H1 (cell line): ENCODE measurements at regions not wholly inside any gene's neighbourhood (a gene's known extent, or its start where the extent isn't known, plus 50 kb on each side); places are given as distances from the start of the nearest gene placed in this dataset.

Source experiments
- POLR2AphosphoS5 ChIP-seq: IDR thresholded peaks from 2 replicates; pipeline ENCODE4 v1.6.1; 2011; ENCODE audit warnings: low read depth, low read length
- TF ChIP-seq, protein P1 (sequence below): fragments of 300-600 bp; sonication (generic); IDR thresholded peaks from 2 replicates; pipeline ENCODE4 v1.7.1; 2012; ENCODE audit warnings: low read length, moderate library complexity, mild to moderate bottlenecking, inconsistent platforms; ENCODE audit not compliant: insufficient replicate concordance

DNA sequence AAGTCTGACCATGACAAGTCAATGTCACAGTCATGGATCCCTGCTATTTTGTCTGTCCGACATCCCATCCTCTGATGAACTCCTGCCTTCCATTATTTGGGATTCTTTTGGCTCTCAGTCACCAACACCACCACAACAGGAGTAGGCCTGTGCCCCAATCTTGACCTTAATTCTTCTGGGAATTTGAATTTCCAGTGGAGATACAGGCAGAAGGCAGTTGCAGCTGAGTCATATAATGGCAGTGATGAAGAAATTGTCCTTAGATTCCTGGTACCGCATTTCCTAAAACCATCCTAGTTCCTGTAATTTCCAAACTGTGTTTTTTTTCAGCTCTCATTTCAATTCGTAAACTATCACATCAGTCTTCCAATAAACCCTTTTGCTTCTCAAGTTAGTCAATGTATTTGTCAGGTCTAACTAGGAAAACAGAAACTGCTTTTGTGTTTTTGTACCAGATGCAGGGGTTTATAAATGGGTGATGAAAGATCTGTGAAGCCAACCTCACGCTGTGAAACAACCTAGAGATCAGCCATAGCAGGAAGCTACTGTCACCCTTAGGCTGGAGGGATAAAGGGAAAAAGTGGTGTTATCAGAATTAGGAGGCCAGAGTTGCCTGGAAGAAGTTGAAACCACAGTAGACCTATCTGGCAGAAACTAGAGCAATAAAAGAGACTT is 126.3 kb upstream of the TMEM108 start (continued):
- TF ChIP-seq, protein P1, sequence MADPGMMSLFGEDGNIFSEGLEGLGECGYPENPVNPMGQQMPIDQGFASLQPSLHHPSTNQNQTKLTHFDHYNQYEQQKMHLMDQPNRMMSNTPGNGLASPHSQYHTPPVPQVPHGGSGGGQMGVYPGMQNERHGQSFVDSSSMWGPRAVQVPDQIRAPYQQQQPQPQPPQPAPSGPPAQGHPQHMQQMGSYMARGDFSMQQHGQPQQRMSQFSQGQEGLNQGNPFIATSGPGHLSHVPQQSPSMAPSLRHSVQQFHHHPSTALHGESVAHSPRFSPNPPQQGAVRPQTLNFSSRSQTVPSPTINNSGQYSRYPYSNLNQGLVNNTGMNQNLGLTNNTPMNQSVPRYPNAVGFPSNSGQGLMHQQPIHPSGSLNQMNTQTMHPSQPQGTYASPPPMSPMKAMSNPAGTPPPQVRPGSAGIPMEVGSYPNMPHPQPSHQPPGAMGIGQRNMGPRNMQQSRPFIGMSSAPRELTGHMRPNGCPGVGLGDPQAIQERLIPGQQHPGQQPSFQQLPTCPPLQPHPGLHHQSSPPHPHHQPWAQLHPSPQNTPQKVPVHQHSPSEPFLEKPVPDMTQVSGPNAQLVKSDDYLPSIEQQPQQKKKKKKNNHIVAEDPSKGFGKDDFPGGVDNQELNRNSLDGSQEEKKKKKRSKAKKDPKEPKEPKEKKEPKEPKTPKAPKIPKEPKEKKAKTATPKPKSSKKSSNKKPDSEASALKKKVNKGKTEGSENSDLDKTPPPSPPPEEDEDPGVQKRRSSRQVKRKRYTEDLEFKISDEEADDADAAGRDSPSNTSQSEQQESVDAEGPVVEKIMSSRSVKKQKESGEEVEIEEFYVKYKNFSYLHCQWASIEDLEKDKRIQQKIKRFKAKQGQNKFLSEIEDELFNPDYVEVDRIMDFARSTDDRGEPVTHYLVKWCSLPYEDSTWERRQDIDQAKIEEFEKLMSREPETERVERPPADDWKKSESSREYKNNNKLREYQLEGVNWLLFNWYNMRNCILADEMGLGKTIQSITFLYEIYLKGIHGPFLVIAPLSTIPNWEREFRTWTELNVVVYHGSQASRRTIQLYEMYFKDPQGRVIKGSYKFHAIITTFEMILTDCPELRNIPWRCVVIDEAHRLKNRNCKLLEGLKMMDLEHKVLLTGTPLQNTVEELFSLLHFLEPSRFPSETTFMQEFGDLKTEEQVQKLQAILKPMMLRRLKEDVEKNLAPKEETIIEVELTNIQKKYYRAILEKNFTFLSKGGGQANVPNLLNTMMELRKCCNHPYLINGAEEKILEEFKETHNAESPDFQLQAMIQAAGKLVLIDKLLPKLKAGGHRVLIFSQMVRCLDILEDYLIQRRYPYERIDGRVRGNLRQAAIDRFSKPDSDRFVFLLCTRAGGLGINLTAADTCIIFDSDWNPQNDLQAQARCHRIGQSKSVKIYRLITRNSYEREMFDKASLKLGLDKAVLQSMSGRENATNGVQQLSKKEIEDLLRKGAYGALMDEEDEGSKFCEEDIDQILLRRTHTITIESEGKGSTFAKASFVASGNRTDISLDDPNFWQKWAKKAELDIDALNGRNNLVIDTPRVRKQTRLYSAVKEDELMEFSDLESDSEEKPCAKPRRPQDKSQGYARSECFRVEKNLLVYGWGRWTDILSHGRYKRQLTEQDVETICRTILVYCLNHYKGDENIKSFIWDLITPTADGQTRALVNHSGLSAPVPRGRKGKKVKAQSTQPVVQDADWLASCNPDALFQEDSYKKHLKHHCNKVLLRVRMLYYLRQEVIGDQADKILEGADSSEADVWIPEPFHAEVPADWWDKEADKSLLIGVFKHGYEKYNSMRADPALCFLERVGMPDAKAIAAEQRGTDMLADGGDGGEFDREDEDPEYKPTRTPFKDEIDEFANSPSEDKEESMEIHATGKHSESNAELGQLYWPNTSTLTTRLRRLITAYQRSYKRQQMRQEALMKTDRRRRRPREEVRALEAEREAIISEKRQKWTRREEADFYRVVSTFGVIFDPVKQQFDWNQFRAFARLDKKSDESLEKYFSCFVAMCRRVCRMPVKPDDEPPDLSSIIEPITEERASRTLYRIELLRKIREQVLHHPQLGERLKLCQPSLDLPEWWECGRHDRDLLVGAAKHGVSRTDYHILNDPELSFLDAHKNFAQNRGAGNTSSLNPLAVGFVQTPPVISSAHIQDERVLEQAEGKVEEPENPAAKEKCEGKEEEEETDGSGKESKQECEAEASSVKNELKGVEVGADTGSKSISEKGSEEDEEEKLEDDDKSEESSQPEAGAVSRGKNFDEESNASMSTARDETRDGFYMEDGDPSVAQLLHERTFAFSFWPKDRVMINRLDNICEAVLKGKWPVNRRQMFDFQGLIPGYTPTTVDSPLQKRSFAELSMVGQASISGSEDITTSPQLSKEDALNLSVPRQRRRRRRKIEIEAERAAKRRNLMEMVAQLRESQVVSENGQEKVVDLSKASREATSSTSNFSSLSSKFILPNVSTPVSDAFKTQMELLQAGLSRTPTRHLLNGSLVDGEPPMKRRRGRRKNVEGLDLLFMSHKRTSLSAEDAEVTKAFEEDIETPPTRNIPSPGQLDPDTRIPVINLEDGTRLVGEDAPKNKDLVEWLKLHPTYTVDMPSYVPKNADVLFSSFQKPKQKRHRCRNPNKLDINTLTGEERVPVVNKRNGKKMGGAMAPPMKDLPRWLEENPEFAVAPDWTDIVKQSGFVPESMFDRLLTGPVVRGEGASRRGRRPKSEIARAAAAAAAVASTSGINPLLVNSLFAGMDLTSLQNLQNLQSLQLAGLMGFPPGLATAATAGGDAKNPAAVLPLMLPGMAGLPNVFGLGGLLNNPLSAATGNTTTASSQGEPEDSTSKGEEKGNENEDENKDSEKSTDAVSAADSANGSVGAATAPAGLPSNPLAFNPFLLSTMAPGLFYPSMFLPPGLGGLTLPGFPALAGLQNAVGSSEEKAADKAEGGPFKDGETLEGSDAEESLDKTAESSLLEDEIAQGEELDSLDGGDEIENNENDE = no peak
- no peak for TF ChIP-seq POLR2AphosphoS5
